T1000 (cell line): ENCODE measurements at regions not wholly inside any gene's neighbourhood (a gene's known extent, or its start where the extent isn't known, plus 50 kb on each side); places are given as distances from the start of the nearest gene placed in this dataset.

Experiments used
- DNase-seq: peaks from one replicate; lab custom pipeline; 2025; ENCODE audit warnings: mixed read lengths; lab: John Stamatoyannopoulos, UW

GRCh38 chr5:124645396-124645795, 101.0 kb downstream of the ZNF608 start:
- DNase-seq: no peak

GRCh38 chr5:124644582-124644981, 101.9 kb downstream of the ZNF608 start:
- DNase-seq: no peak

- DNase-seq: no peak
These were observed 102.3 kb downstream of the ZNF608 start for GRCh38 chr5:124644138-124644537.

- no peak for DNase-seq
These were observed 103.1 kb downstream of the ZNF608 start for GRCh38 chr5:124643336-124643735.

GRCh38 chr5:124642151-124642550, 104.3 kb downstream of the ZNF608 start:
- DNase-seq: no peak

- DNase-seq: no peak
These were observed 105.2 kb downstream of the ZNF608 start for GRCh38 chr5:124641154-124641792.

GRCh38 chr5:124639095-124639665, 107.3 kb downstream of the ZNF608 start:
- DNase-seq: no peak

GRCh38 chr5:124637011-124637410, 109.4 kb downstream of the ZNF608 start:
- no peak for DNase-seq

GRCh38 chr5:124634741-124635323, 111.6 kb downstream of the ZNF608 start:
- DNase-seq: no peak

GRCh38 chr5:124634228-124634739, 112.2 kb downstream of the ZNF608 start:
- peak; percentile 27 for DNase-seq

GRCh38 chr5:124633209-124633608, 113.2 kb downstream of the ZNF608 start:
- no peak for DNase-seq

- no peak for DNase-seq
These were observed 114.4 kb downstream of the ZNF608 start for GRCh38 chr5:124631874-124632550.

- DNase-seq: no peak
These were observed 115.4 kb downstream of the ZNF608 start for GRCh38 chr5:124630767-124631704.

- DNase-seq: peak; percentile 90
These were observed 117.5 kb downstream of the ZNF608 start for GRCh38 chr5:124628721-124629596.

- no peak for DNase-seq
These were observed 118.4 kb downstream of the ZNF608 start for GRCh38 chr5:124627815-124628595.

- DNase-seq: no peak
These were observed 120.4 kb downstream of the ZNF608 start for GRCh38 chr5:124626053-124626452.

GRCh38 chr5:124623265-124623664, 123.2 kb downstream of the ZNF608 start:
- no peak for DNase-seq

GRCh38 chr5:124622851-124623250, 123.6 kb downstream of the ZNF608 start:
- DNase-seq: no peak

- no peak for DNase-seq
These were observed 125.2 kb downstream of the ZNF608 start for GRCh38 chr5:124621279-124621678.

GRCh38 chr5:124620743-124621142, 125.7 kb downstream of the ZNF608 start:
- no peak for DNase-seq
